K562 (cell line): ENCODE measurements at regions not wholly inside any gene's neighbourhood (a gene's known extent, or its start where the extent isn't known, plus 50 kb on each side); places are given as distances from the start of the nearest gene placed in this dataset.

Experiments used
- ATAC-seq: fragments of 200-7000 bp; cut with Tn5 transposase; 3 replicates; pipeline ENCODE4 v1.9.1; 2020; ENCODE audit warnings: moderate library complexity
- BruUV-seq: library from RNA; stranded (reverse); fragments of 400-500 nt; replicated peaks from 2 replicates; lab custom pipeline; 2021; lab: Mats Ljungman, UMichigan
- CTCF ChIA-PET: fragments of 300-600 bp; formaldehyde crosslinking; extraction: SDS; loops from one replicate; lab custom pipeline; 2021; ENCODE audit warnings: low intra/inter-chr PET ratio; lab: Yijun Ruan, JAX
- POLR2A ChIA-PET: fragments of 300-600, 350-650 bp; sonication (Branson Sonifier 250); formaldehyde crosslinking; extraction: SDS; loops from one replicate; lab custom pipeline; 2021; ENCODE audit warnings: antibody characterized with exemption, inconsistent platforms; lab: Yijun Ruan, JAX
- DNase-seq, 4 experiments: peaks; one replicate each; pipeline versions ENCODE4 v3.0.0 to v3.0.0-alpha.2; 2011 to 2018; ENCODE audit warnings: low spot score in 3 of 4, mixed read lengths in 3 of 4; ENCODE audit errors: extremely low read depth in 1 of 4
- FAIRE-seq: peaks from 2 replicates; lab custom pipeline; 2011; peaks lifted over from hg19 to GRCh38; lab: Jason Lieb, UNC
- H2AFZ ChIP-seq: 2 replicates; pipeline ENCODE4 v1.6.0; 2011; ENCODE audit warnings: low read depth, low read length, control low read depth, inconsistent platforms
- H3K27ac ChIP-seq: fragments of 200-600 bp; 3 replicates; pipeline ENCODE4 v1.8.0; 2011; ENCODE audit warnings: low read depth, mild to moderate bottlenecking, control low read depth, inconsistent platforms, low read length, moderate library complexity, mixed read lengths; ENCODE audit errors: extremely low read depth
- H3K27me3 ChIP-seq, 2 experiments: fragments of 300-600 bp in 1 of 2; 2 replicates in 1 of 2; 3 replicates in 1 of 2; pipeline versions ENCODE4 v1.6.0 to v1.8.0; 2011; ENCODE audit warnings: inconsistent platforms in 2 of 2, low read length in 2 of 2, mild to moderate bottlenecking in 1 of 2, mixed read lengths in 1 of 2, moderate library complexity in 1 of 2; ENCODE audit not compliant: control insufficient read depth in 2 of 2, insufficient read depth in 2 of 2
- H3K36me3 ChIP-seq: fragments of 300-600 bp; 3 replicates; pipeline ENCODE4 v1.8.0; 2011; ENCODE audit warnings: mild to moderate bottlenecking, low read length, inconsistent platforms; ENCODE audit not compliant: control insufficient read depth, insufficient read depth
- H3K4me1 ChIP-seq, 2 experiments: fragments of 200-600 bp in 1 of 2; replicated peaks in 1 of 2; 2 replicates in 1 of 2; 3 replicates in 1 of 2; pipeline versions ENCODE4 v1.5.1 to v1.8.0; 2011; ENCODE audit warnings: inconsistent platforms in 2 of 2, low read length in 2 of 2, mild to moderate bottlenecking in 1 of 2, mixed read lengths in 1 of 2, moderate library complexity in 1 of 2; ENCODE audit not compliant: control insufficient read depth in 2 of 2, insufficient read depth in 2 of 2
- H3K4me2 ChIP-seq: 2 replicates; pipeline ENCODE4 v1.6.1; 2011; ENCODE audit warnings: low read length, control low read depth, inconsistent platforms, mixed read lengths; ENCODE audit not compliant: insufficient read depth
- H3K4me3 ChIP-seq: fragments of 200-600 bp; sonication (generic), shearing (Covaris generic); 2 replicates; pipeline ENCODE4 v1.5.1; 2016; ENCODE audit warnings: control low read depth, inconsistent platforms
- H3K79me2 ChIP-seq: fragments of 200-600 bp; 3 replicates; pipeline ENCODE4 v1.8.0; 2011; ENCODE audit warnings: low read length, inconsistent platforms; ENCODE audit not compliant: control insufficient read depth, insufficient read depth
- H3K9ac ChIP-seq, 2 experiments: 2 replicates each; pipeline versions ENCODE4 v1.6.0 to v1.6.1; 2011; ENCODE audit warnings: low read depth in 2 of 2, low read length in 2 of 2, control low read depth in 1 of 2, inconsistent platforms in 1 of 2, mild to moderate bottlenecking in 1 of 2, mixed read lengths in 1 of 2; ENCODE audit not compliant: insufficient read depth in 1 of 2
- H3K9me1 ChIP-seq: one replicate; pipeline ENCODE4 v1.6.0; 2011; ENCODE audit warnings: inconsistent platforms, mild to moderate bottlenecking, low read length, moderate library complexity; ENCODE audit not compliant: control insufficient read depth, insufficient read depth
- H3K9me3 ChIP-seq: replicated peaks from 2 replicates; pipeline ENCODE4 v1.5.1; 2011; ENCODE audit warnings: low read depth, low read length, inconsistent platforms; ENCODE audit not compliant: control insufficient read depth, insufficient read depth
- H4K20me1 ChIP-seq: replicated peaks from 2 replicates; pipeline ENCODE4 v1.6.1; 2011; ENCODE audit warnings: low read length, inconsistent platforms, mixed read lengths; ENCODE audit not compliant: control insufficient read depth, insufficient read depth
- CTCF ChIP-seq, 3 experiments: IDR thresholded peaks in 2 of 3; conservative IDR thresholded peaks in 1 of 3; 2 replicates each; pipeline ENCODE4 v1.5.1; 2011 to 2012; ENCODE audit warnings: low read length in 3 of 3, mild to moderate bottlenecking in 3 of 3, control low read depth in 2 of 3, improper control_type of control experiment in 1 of 3, inconsistent platforms in 1 of 3, low read depth in 1 of 3, mixed read lengths in 1 of 3, moderate library complexity in 1 of 3; ENCODE audit not compliant: insufficient read depth in 2 of 3
- E2F3 ChIP-seq: fragments of 250-450 bp; sonication (Bioruptor Pico); IDR thresholded peaks from 2 replicates; pipeline ENCODE4 v1.4.0; 2020; ENCODE audit warnings: mild to moderate bottlenecking
- ESRRA ChIP-seq: fragments of 450-650 bp; IDR thresholded peaks from 2 replicates; pipeline ENCODE4 v1.6.1; 2014; ENCODE audit warnings: low read depth, mild to moderate bottlenecking, moderate library complexity, borderline replicate concordance
- HMBOX1 ChIP-seq: sonication (generic); IDR thresholded peaks from 2 replicates; pipeline ENCODE4 v1.6.1; 2016
- RAD21 ChIP-seq, 2 experiments: fragments of 250-450 bp in 1 of 2; fragments of 450-650 bp in 1 of 2; sonication (Bioruptor Pico) in 1 of 2; formaldehyde crosslinking in 1 of 2; IDR thresholded peaks in 1 of 2; conservative IDR thresholded peaks in 1 of 2; 2 replicates each; pipeline versions ENCODE4 v1.4.0 to v1.8.0; 2020 to 2022; ENCODE audit warnings: mild to moderate bottlenecking in 2 of 2, moderate library complexity in 1 of 2
- RBM25 ChIP-seq: fragments of 200-400 bp; formaldehyde crosslinking; IDR thresholded peaks from 2 replicates; pipeline ENCODE4 v1.6.1; 2018; ENCODE audit warnings: low read length, low read depth, moderate library complexity; ENCODE audit not compliant: severe bottlenecking
- REST ChIP-seq, 2 experiments: fragments of 450-650 bp; formaldehyde crosslinking in 1 of 2; IDR thresholded peaks; 2 replicates each; pipeline versions ENCODE4 v1.4.0 to v1.6.1; 2014 to 2020; ENCODE audit warnings: mild to moderate bottlenecking in 2 of 2, borderline replicate concordance in 1 of 2, low read depth in 1 of 2
- SMARCB1 ChIP-seq: IDR thresholded peaks from 2 replicates; pipeline ENCODE4 v1.6.1; 2011; ENCODE audit warnings: improper control_type of control experiment, low read depth; ENCODE audit not compliant: insufficient read length
- SMC3 ChIP-seq: conservative IDR thresholded peaks from 2 replicates; pipeline ENCODE4 v1.6.1; 2011; ENCODE audit warnings: low read depth, low read length, improper control_type of control experiment; ENCODE audit not compliant: insufficient read depth
- WGBS: fragments of 100-300 bp; shearing (Covaris generic); methylation state at CpG from one replicate; pipeline ENCODE4 v1.1.6; 2016; ENCODE audit warnings: low coverage, mixed read lengths; ENCODE audit not compliant: insufficient coverage; ENCODE audit errors: missing lambda C conversion rate; 5-methylcytosine and 5-hydroxymethylcytosine counted together
- in situ Hi-C: fragments of 300-500 bp; cut with MboI; formaldehyde crosslinking; loops from 4 replicates; pipeline ENCODE4 v1.15.0; 2018; ENCODE audit warnings: inconsistent platforms, mixed read lengths
- intact Hi-C: fragments of 100-400 bp; cut with micrococcal nuclease; formaldehyde crosslinking; loops from 2 replicates; pipeline ENCODE4 v1.14.2; 2022

GRCh38 chr6:12504325-12504966 is 212.1 kb upstream of the PHACTR1 start:
- no TSS peak for BruUV-seq
- no peaks in the 10 kb centered on the region for H3K9me3 ChIP-seq
- H3K4me2 ChIP-seq, result no peak overlapping the region
- no peaks in the 10 kb centered on the region for H3K9me1 ChIP-seq
- no peak overlapping the region for H3K4me3 ChIP-seq
- DNase-seq (peak; percentile 39 to 46 (median 44)), ATAC-seq (peak; percentile 92), FAIRE-seq (peak; percentile 69)
- no peaks in the 10 kb centered on the region for H3K27me3 ChIP-seq
- no peak overlapping the region for H3K27ac ChIP-seq
- POLR2A ChIA-PET, result interaction anchor here (0.5 to 0.8 kb wide), 3 partner anchors 9 to 923 kb away, joined by 3 read pairs; no protein-coding TSS in a partner anchor
- no peaks in the 10 kb centered on the region for H3K79me2 ChIP-seq
- H4K20me1 ChIP-seq, result no peaks in the 10 kb centered on the region
- CTCF ChIA-PET, result no interaction called here
- in situ Hi-C loops, result no loop called here
- intact Hi-C loops, result loop anchor here (10.0 kb wide), 1 partner anchor 920 kb away; no protein-coding TSS in a partner anchor
- no peak overlapping the region for H3K9ac ChIP-seq
- H3K4me1 ChIP-seq, result no peaks in the 10 kb centered on the region
- no peaks in the 10 kb centered on the region for H3K36me3 ChIP-seq
- 0% methylated on average over 2 of the region's 2 CpGs for WGBS
- H2AFZ ChIP-seq, result no peak overlapping the region
- no peak for TF ChIP-seq E2F3 (CRISPR knock-in tag)
- TF ChIP-seq CTCF (IDR thresholded peaks at IDR 0.05 in 2 of 3, conservative IDR thresholded peaks at IDR 0.05 in 1 of 3; ENCODE audit: insufficient read depth in 2 of 3, low read depth in 1 of 3, low read length in 3 of 3), result peak; percentile 54 to 66 (median 56); a peak in 5 of 6 replicates
- peak; percentile 34; the same call in 1 of the 2 replicates for TF ChIP-seq ESRRA
- TF ChIP-seq RAD21 (CRISPR knock-in tag; conservative IDR thresholded peaks at IDR 0.05 in 1 of 2, IDR thresholded peaks at IDR 0.05 in 1 of 2), result peak; percentile 16 to 55; a peak in 2 of 4 replicates
- 0 out of 2 replicates have a peak, but pooled peaks have one; percentile 20 for TF ChIP-seq SMC3
- peak; percentile 72 for TF ChIP-seq HMBOX1
- TF ChIP-seq RBM25, result no peak
- TF ChIP-seq REST (IDR thresholded peaks at IDR 0.05; ENCODE audit: borderline replicate concordance), result 0 out of 2 replicates have a peak, but pooled peaks have one; percentile 22
- no peak for TF ChIP-seq REST (CRISPR knock-in tag; IDR thresholded peaks at IDR 0.05; ENCODE audit: low read depth)
- no peak for TF ChIP-seq SMARCB1
